ENCODE measurements at regions not wholly inside any gene's neighbourhood (a gene's known extent, or its start where the extent isn't known, plus 50 kb on each side); places are given as distances from the start of the nearest gene placed in this dataset.

DNA sequence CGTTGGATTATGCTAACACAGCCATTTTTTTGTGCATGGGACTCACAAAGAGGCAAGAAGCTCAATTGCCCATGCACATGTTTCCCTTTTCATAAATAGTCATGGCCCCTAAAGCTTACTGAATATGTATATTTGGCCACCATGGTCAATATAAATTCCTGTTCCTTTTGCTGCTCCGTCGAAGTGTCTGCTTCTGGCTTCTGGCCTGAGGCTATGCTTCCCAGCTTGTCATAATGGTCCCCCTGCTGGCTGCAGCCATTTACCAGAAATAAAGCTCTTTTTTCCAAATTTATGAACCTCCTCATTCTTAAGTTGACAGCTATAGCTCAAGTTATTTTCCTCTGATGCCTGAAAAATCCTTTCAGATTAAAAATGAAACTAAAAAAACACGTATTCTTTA lies 602.1 kb downstream of the VGLL3 start:
- TF ChIP-seq, protein P1, sequence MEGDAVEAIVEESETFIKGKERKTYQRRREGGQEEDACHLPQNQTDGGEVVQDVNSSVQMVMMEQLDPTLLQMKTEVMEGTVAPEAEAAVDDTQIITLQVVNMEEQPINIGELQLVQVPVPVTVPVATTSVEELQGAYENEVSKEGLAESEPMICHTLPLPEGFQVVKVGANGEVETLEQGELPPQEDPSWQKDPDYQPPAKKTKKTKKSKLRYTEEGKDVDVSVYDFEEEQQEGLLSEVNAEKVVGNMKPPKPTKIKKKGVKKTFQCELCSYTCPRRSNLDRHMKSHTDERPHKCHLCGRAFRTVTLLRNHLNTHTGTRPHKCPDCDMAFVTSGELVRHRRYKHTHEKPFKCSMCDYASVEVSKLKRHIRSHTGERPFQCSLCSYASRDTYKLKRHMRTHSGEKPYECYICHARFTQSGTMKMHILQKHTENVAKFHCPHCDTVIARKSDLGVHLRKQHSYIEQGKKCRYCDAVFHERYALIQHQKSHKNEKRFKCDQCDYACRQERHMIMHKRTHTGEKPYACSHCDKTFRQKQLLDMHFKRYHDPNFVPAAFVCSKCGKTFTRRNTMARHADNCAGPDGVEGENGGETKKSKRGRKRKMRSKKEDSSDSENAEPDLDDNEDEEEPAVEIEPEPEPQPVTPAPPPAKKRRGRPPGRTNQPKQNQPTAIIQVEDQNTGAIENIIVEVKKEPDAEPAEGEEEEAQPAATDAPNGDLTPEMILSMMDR (IDR thresholded peaks at IDR 0.05; ENCODE audit: low read length) = 0 out of 2 replicates have a peak, but pooled peaks have one; percentile 7
- TF ChIP-seq EZH2phosphoT487 (IDR thresholded peaks at IDR 0.05; ENCODE audit: low read length) = no peak
